NAMALWA (cell line): ENCODE measurements at regions not wholly inside any gene's neighbourhood (a gene's known extent, or its start where the extent isn't known, plus 50 kb on each side); places are given as distances from the start of the nearest gene placed in this dataset.

Source experiments
- DNase-seq: peaks from one replicate; pipeline ENCODE4 v3.0.0-alpha.2; 2015; ENCODE audit warnings: low spot score

- DNase-seq: no peak
Observed at GRCh38 chr22:49623176-49623575, 204.5 kb downstream of the BRD1 start.

GRCh38 chr22:49622241-49623105 lies 205.2 kb downstream of the BRD1 start:
- no peak for DNase-seq

GRCh38 chr22:49621601-49622210 lies 206.0 kb downstream of the BRD1 start:
- DNase-seq: no peak

- DNase-seq: no peak
Observed at GRCh38 chr22:49620666-49621065, 207.0 kb downstream of the BRD1 start.

DNA sequence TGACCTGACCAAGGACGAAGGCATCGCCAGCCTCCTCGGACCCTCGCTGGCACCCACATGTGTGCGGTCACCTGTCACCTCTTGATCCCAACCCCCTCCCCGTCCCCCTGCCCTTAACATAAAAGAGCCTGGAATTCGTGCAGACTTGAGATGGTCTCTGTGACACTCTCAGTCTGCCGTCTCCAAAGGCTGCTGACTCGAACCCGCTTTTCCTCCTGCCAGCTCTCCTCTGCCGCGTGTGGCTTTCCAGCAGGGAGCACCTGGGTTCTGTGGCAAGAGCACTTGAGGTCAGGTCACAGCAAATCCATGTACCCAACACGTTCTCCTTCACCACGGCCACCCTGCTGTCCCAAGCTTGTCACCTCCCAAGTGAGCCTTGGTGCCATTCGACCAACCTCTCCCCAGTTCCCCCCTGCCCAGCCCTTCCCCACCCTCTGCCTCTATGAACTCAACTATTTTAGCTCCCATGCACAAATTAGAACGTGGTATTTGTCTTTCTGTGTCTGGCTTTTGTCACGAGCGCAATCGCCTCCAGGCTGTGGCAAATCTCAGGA lies 207.6 kb downstream of the BRD1 start:
- DNase-seq: no peak

DNA sequence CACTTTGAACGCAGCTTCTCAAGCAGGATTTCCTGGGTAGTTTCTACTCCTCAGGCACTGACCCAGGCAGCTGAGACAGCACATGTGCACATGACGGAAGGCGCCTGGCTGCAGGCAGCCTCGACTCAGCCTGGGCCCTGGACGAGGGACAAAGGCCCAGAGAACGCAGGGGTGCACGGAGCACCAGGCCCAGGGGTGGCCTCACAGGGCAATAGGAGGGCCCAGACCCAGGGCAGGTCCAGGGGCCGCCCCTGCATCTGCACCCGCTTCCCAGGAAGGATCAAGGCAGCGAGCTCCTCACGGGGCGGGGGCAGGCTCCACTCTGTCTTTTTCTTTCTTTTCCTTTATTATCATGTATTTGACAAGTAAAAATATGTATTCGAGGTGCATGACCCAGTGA lies 208.4 kb downstream of the BRD1 start:
- DNase-seq: no peak

GRCh38 chr22:49618677-49618953 lies 209.1 kb downstream of the BRD1 start:
- no peak for DNase-seq

GRCh38 chr22:49617866-49618676 lies 209.6 kb downstream of the BRD1 start:
- no peak for DNase-seq

- no peak for DNase-seq
Observed at GRCh38 chr22:49617264-49617663, 210.4 kb downstream of the BRD1 start.

DNA sequence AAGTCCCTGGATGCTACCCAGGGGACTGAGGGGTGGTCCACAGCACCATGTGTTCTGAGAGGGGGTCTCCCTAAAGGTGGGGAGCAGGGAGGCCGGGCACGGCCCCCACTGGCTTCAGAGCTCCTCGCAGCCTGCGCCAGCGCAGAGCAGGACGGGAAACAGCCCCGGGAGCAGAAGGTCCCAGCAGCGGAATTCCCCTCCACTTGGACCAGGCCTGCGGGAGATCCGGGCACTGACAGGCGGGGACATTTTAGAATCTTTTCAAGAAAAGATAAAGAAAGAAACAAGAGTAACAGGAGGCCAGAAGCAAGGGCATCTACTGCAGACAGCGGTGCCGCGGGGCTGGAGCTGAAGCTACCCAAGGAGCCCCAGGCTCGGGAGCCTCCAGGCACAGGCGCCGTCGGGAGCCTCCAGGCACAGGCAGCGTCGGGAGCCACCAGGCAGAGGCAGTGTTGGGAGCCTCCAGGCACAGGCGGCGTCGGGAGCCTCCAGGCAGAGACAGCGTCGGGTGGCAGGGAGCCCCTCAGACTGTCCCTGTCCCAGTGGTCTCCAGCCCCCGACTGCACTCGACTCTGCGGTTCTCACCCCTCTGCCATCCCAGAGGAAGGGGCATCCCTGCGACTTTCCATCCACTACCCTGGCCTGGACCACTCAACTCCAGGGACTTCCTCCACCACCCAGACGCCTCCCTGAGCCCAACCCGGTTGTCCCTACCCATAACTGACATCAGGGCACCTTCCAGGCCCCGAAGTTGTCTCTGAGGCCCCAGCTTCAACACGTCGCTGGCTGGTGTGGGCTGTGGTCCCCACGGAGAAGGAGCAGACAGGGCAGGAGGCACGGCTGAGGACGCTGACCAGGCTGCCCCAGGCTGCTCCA lies 211.1 kb downstream of the BRD1 start:
- no peak for DNase-seq

DNA sequence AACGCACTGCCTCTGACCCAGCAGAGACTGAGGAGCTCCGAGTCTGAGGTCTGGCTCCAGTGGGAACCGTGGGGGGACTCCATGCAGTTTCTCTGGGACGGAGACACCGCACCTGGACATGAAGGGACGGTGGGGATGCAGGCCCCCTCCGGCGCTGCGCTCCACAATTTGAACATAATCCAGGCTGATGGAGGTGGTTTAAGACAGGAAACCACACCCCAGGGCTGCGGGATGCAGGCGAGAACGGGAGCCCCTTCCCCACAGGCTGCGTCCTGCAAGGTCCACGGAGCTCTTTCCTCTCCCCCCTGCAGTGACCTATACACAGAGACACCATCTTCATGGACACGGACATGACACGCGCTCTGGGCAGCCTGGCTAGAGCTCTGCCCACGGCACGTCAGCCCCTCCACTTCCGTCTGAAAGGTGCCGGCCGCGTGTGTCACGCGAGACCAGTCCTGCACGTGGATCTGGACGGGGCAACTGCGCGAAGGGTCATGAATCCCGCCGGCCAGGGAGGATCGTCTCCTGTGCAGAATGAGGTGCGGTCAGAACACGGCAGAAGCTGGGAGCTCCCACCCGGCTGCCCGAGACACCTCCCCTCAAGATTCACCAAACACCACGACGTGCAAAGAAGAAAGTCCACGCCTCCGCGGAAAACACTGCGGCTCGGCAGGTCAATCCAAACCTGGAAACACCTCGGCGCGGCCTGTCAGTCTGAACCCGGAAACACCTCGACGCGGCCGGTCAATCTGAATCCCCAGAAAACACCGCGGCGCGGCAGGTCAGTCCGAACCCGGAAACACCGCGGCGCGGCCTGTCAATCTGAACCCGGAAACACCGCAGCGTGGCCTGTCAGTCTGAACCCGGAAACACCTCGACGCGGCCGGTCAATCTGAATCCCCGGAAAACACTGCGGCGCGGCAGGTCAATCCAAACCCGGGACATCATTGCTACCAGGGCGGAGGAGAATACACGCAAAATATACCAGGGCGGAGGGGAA lies 212.4 kb downstream of the BRD1 start:
- no peak for DNase-seq

DNA sequence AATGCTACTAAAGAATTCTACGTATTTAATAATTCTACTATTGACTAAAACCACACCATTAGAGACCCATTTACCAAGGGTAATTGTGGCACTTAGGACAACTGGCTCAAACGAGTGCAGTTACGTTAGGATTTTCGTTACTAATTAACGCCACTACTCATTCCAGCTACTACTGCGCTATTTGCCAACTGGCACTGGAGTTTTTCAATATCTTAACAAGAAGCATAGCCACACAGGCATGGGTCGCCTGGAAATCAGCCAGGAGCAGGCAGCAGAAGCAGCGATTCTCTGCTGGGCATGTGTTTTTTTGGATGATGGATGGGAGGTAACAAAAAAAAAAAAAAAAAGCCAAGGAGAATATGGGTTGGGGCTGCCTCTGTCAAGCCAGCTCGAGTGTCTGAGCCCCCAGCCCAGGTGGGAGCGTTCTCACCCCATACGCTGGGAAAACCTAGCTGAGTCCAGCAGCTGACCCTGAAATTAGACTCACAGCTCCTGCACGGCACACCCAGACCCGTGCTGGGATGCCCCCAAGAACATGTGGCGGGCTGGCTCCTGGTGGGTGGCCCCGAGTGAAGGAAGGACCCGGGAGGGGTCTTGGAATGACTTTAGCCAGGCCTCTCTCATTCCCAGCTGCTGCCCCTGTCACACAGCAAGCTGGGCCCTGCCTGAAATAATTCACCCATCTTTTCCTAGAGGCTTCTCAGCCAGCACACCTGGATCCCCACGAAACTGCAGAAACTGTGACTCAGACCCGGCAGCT lies 214.0 kb downstream of the BRD1 start:
- DNase-seq: no peak

GRCh38 chr22:49613108-49613507 lies 214.6 kb downstream of the BRD1 start:
- DNase-seq: no peak

DNA sequence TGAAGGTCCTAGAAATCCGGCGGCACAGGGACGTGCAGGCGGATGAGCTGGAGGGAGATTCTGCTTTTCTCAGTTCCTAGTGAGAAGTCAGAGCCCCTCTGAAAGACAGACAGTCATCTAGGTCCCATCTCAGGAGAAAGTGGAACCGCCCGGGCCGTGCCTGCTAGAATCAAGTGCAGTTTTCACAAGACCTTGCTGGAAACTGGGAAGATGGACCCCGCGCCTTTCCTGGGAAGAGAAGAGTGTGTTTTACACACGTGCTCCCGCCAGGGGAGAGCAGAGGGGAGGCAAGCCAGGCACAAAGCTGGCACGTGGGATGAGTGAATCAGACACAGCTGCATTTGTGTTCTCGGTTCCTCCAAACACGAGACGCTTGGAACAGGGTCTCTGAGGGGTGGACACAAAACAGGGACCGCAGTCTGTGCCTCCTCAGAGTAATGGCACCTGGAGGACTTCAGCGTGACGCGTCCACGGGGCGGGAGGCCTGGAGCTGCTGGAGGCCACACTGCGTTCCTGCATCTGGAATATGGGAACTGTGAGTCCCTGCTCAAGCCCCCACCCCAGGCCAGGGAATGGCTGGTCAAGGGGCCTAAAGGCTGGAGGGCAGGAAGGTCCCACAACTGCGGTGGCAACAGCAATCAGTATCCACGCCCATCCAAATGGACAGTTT lies 218.3 kb downstream of the BRD1 start:
- DNase-seq: no peak

- no peak for DNase-seq
Observed at GRCh38 chr22:49608660-49609059, 219.0 kb downstream of the BRD1 start.

GRCh38 chr22:49608228-49608627 lies 219.4 kb downstream of the BRD1 start:
- DNase-seq: no peak

DNA sequence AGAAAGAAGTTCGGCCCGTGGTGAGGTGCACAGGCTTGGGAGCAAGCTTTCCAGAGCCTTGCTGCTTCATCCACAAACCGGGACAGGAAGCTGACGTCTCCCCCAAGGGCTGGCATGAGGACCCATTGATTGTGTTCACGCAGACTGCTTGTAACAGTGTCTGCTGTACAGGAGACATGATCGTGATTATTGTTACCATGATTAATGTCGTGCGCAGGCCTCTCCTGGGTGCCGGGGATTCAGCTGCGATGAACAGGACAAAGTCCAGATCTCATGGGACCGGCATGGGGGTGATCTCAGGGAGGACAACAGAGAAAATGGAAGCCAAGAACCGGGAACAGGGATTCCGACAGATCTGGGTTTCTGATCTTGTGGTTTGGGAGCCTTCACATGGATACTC lies 219.9 kb downstream of the BRD1 start:
- DNase-seq: no peak

DNA sequence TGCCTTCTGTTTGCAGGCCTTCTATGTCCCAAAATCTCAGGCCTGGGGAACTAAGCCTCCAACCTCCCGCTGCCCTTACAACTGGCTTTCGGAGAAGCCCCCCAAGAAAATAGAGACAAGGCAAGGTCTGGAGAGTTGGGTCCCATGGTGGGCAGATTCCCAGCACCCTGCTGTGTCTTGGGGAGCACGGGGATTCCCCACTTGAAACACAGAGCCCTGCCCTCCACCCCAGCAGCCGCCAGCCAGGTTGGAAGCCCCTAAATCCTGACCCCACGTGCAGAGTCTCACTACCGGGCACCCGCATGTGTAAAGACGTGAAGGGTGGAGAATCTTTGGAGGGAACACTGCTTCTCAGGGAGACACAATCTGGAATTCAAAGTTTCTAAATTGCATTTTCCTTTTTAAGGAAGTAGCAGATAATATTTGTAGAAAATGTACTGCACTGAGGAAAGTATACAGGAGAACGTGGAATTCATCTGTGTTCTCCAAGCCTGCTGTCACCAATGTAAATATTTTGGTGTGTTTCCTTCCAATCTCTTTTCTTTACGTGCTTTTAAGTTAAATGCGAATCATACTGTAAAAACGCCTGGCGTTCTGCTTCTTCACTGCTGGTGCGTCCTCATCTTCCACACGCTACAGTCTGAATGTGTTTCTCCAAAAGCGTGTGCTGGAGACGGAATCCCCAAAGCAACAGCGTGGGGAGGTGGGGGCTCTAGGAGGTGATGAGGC lies 220.9 kb downstream of the BRD1 start:
- no peak for DNase-seq
